Iris pigment epithelial cell (primary cell): ENCODE measurements at regions not wholly inside any gene's neighbourhood (a gene's known extent, or its start where the extent isn't known, plus 50 kb on each side); places are given as distances from the start of the nearest gene placed in this dataset.

ENCODE experiments used
- DNase-seq: peaks from one replicate; pipeline ENCODE4 v3.0.0-alpha.2; 2011; ENCODE audit warnings: low read depth

GRCh38 chr13:98632961-98633360 lies 56.1 kb upstream of the STK24 start:
- peak; percentile 56 for DNase-seq

GRCh38 chr13:98629055-98629454 lies 52.1 kb upstream of the STK24 start:
- no peak for DNase-seq
